ENCODE measurements at regions not wholly inside any gene's neighbourhood (a gene's known extent, or its start where the extent isn't known, plus 50 kb on each side); places are given as distances from the start of the nearest gene placed in this dataset.

- TF ChIP-seq CTCF (optimal IDR thresholded peaks at IDR 0.05 in 1 of 3, IDR thresholded peaks at IDR 0.05 in 1 of 3, conservative IDR thresholded peaks at IDR 0.05 in 1 of 3; ENCODE audit: extremely low read depth in 1 of 3, insufficient read depth in 2 of 3, low read length in 3 of 3) (no peak), EZH2 (IDR thresholded peaks at IDR 0.05; ENCODE audit: low read length) (no peak)
Observed at GRCh38 chr21:28220680-28221079, 772.0 kb downstream of the LTN1 start.
